ENCODE measurements at regions not wholly inside any gene's neighbourhood (a gene's known extent, or its start where the extent isn't known, plus 50 kb on each side); places are given as distances from the start of the nearest gene placed in this dataset.

DNA sequence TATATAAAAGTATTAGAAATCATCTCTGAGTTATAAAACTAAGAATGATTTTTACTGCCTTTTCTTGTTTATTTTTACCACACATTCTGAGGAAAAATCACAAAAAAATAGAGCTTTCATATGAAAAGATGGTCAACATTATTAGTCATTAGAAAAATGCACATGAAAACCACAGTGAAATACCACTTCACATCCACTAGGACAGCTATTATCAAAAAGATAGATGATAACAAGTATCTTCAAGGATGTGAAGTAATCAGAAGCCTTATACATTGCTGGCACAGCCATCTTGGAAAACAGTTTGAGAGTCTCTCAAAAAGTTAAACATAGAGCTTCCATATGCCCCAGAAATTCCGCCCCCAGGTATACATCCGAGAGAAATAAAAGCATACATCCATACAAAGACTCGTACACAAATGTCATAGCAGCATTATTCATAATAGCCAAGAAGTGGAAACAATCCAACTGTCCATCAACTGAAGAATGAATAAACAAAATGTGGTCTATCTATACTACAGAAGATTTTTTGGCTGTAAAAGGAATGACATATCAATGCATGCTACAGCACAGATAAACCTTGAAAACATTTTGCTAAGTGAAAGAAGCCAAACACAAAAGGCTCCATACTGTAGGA lies 523.9 kb downstream of the FUT8 start:
- no peak for DNase-seq (ENCODE audit: low read depth)

DNA sequence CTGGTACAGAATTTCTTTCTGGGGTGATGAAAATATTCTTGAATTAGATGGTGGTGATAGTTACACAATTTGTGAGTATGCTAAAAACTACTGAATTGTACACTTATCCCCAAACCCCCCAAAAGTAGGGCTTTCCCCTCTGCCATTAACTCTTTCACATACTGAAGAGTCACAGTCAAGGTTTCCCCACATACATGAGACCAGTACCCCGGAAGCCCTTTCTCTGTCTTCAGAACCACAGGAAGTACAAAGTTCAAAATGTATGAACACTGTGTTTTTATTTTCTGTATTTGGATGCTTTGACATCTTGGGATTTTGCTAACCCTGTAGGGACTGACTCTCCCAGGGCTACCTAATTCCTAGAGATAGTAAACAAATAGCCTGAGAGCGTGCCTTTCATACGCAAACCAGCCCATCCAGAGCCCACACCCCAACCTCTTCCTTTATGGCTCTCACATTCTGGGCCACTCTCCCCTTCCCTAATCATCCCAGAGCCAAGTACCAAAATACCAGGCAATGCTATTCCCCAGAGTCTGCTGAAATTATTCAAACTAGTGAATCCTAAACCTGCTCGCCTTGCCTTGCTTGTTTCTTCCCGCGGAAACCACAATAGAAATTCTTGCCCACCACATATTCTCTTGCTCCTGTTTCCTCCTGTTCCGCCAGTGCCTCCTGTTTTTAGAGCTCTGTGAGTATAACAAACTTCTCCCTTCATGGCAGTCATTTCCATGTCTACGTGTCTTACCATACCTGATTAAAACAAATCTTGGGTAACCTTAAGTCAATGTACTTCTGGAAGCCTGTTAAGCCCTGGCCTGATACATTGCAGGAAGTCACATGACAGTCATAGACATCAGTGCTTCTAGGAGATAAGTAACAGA lies 524.8 kb downstream of the FUT8 start:
- no peak for DNase-seq (ENCODE audit: low read depth)

- no peak for DNase-seq (ENCODE audit: low read depth)
These were observed 525.4 kb downstream of the FUT8 start for GRCh38 chr14:65937960-65938316.

- no peak for DNase-seq (ENCODE audit: low read depth)
These were observed 526.2 kb downstream of the FUT8 start for GRCh38 chr14:65938738-65939137.

- no peak for DNase-seq (ENCODE audit: low read depth)
These were observed 526.7 kb downstream of the FUT8 start for GRCh38 chr14:65939184-65939583.

- no peak for DNase-seq (ENCODE audit: low read depth)
These were observed 527.7 kb downstream of the FUT8 start for GRCh38 chr14:65940056-65940735.

DNA sequence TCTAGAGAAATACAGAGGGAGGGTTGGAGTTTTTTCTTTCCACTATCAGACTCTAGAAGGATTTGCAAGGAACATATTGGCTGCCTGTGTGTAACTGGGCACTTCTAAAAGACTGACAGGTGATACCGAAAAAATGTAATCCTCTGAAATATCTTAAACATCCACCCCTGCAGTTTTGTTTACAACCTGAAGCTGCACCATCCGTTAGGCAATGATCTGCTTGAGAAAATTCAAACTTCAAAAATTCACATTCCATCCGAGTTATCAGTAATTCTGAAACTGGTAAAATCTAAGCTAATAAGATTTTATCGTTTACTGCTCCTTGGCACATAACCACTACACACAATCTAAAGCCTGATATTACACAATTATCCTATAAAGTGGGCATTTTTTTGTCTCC lies 528.6 kb downstream of the FUT8 start:
- DNase-seq (ENCODE audit: low read depth), result no peak

- no peak for DNase-seq (ENCODE audit: low read depth)
These were observed 530.6 kb downstream of the FUT8 start for GRCh38 chr14:65943150-65943549.

GRCh38 chr14:65943916-65944410 lies 531.4 kb downstream of the FUT8 start:
- no peak for DNase-seq (ENCODE audit: low read depth)

DNA sequence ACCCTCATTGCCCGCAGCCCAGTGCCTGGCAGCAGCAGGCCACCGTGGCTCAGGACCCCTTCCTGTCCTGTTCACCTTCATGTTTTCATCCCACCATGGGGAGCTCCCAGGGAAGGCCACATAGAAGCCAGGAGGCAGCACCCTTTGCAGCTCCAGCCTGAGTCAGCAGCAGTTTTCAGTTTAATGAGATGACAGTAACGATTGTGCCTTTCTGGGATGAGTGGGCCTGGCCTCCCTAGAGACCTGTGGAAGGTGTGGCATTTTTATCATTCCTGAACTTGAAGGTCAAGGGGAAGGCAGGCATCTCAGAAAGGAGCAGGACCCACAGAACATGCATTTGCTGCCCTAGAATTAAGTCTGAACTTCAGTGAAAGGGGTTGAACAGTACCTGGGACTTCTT lies 532.8 kb downstream of the FUT8 start:
- no peak for DNase-seq (ENCODE audit: low read depth)

GRCh38 chr14:65946494-65946893 lies 534.0 kb downstream of the FUT8 start:
- DNase-seq (ENCODE audit: low read depth), result no peak

DNA sequence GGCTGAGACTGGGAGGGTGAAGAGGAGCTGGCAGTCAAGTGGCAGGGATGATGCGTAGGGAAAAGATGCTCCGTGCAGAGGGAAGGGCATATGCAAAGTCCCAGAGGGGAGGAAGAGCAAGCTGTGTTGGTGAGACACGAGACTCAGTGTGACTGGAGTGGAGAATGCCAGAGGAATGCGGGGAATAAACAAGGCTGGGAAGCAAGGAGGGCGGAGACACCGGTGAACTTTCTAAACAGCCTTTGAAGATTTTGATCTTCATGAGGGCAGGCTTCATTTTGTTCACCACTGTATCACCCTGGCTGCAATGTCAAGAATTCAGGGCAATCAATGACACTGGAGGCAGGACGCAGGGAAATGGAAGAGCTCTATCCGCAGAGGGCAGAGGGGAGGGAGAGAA lies 535.8 kb downstream of the FUT8 start:
- no peak for DNase-seq (ENCODE audit: low read depth)

DNA sequence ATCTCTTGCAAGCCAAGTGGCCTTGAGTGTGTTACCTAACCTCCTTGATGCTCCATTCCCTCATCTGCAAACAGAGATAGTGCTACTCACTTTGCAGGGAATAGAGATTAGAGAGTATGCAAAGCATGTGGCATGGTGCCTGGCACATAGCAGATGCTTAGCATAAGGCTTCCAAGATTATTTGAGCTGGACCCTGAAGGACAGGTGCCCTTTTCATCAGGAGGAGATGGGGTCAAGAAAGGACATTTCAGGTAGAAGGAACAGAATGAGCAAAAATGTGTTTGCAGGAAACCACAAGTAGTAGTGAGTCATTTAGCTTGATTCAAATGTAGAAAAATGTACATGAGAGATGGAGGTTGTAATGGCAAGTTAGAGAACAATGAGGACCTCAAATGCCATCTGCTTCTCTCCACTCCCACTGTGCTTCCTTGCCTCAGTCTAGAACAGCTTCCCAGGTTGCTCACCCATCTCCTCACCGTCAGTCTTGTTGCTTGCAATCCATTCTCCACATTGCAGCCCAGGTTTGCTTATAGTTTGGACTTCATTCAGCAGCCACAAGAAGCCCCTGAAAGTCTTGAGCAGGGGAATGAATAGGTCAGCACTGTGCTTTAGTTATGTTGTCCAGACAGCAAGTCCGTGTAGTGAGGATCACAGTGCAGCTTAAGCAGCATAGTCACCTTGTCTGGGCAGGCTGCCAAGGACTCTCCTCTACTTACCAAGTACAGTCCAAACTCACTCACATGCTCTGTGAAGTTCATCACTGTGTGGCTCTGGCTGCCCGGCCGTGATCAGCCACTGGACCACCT lies 536.3 kb upstream of the CCDC196 start:
- peak; percentile 3 for DNase-seq (ENCODE audit: low read depth)

GRCh38 chr14:65954942-65955341 lies 531.2 kb upstream of the CCDC196 start:
- DNase-seq (ENCODE audit: low read depth), result no peak

- no peak for DNase-seq (ENCODE audit: low read depth)
These were observed 528.5 kb upstream of the CCDC196 start for GRCh38 chr14:65957631-65958205.

DNA sequence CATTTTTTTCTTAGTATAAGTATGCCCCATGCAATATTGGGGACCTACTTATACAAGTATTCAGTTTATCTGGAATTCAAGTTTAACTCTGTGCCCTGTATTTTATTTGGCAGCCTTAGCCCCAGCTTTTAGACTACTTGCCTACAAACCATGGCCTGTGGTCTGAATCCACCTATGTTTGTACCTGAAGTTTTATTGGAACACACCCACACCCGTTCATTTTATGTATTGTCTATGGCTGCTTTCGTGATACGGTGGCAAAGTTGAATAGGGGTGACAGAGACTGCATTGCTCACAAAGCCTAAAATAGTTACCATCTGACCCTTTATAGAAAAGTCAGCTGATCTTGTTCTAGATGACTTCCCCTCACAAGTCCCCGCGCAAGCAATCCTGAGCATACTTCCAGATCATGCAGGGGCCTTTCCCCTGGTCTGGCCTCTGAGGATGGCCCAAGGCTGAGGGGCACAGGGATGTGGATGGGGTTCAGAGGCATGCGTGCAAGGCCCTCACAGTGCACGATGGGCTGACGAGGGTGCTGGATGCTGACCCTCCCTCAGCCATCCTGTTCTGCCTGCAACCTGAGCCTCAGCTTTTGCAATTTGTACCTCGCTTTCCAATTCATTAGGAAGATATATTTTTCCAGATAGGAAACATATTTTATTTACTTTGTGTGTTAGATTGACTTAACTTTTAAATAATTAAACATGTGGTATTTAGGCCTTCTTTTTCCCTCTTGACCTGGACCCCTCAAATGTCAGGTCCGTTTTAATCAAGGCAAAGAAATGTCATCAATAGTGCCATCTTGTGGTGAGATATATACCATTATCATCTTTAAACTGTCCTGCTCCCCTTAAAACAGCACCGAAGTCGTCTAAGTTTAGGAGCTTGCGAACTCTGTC lies 527.3 kb upstream of the CCDC196 start:
- peak; percentile 12 for DNase-seq (ENCODE audit: low read depth)

DNA sequence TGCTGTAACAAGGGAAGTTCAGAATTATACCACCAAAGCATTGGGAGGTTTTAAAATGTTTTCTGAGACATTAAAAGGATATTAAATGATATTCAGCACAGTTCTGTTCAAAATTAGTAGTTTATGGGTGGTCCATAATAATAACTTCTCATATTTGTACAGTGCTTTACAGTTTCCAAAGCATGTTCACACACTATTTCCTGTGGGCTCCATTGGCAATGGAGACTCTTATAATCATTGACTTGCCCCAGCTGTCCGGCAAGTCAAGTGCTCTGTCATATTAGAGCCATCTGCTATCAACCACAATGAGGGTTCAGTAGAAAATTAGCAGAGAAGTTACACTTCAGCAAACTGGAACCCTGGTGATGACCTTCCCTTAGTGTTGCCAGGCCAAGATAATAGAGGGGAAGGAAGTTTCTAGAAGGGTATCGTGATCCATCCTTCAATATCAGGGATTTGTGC lies 526.6 kb upstream of the CCDC196 start:
- no peak for DNase-seq (ENCODE audit: low read depth)

GRCh38 chr14:65961004-65961403 lies 525.2 kb upstream of the CCDC196 start:
- no peak for DNase-seq (ENCODE audit: low read depth)

GRCh38 chr14:65962952-65963351 lies 523.2 kb upstream of the CCDC196 start:
- DNase-seq (ENCODE audit: low read depth), result no peak

DNA sequence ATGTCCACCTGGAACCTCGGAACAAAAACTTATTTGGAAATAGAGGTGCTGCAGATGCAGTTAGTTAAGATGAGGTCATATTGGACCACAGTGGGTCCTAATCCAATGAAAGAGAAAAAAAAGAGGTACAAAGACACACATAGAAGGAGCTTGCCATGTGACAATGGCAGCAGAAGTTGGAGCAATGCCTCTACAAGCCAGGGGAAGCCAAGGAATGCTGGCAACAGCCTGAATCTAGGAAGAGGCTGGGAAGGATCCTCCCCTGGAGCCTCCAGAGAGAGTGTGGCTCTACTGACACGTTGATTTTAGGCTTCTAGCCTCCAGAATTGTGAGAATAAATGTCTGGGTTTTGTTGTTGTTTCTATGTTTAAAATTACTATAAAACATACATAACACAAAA lies 521.8 kb upstream of the CCDC196 start:
- no peak for DNase-seq (ENCODE audit: low read depth)

DNA sequence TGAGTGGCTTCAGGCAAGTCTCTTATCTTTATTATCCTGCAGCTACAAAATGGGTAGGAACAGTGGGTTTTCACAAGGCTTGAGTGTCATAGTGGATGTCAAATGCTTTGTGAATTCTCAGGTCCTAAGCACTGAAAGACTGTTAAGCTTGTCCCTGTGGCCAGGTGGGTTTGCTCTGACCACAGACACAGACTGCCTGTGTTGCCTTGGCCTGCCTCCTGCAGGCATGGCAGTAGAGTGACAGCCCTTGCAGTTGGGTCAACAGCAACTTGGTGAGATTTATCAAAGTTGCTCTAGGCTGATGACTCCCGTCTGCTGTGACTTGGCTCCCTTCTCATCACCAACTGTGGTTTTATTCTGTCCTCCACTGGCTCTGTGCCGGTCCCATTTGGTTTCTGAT lies 520.0 kb upstream of the CCDC196 start:
- no peak for DNase-seq (ENCODE audit: low read depth)

Measured in fibroblast of gingiva (primary cell).